Hepatocyte (in vitro differentiated cells): ENCODE measurements at regions not wholly inside any gene's neighbourhood (a gene's known extent, or its start where the extent isn't known, plus 50 kb on each side); places are given as distances from the start of the nearest gene placed in this dataset.

Experiments used
- CTCF ChIP-seq: fragments of 200-600 bp; sonication (generic); IDR thresholded peaks from 2 replicates; pipeline ENCODE4 v1.5.1; 2016; ENCODE audit warnings: antibody characterized with exemption, mild to moderate bottlenecking; ENCODE audit not compliant: poor library complexity
- EZH2 ChIP-seq: fragments of 200-600 bp; sonication (generic); IDR thresholded peaks from 2 replicates; pipeline ENCODE4 v1.6.1; 2016; ENCODE audit warnings: antibody characterized with exemption, mild to moderate bottlenecking, borderline replicate concordance

GRCh38 chr15:39157882-39158281 is 423.0 kb upstream of the THBS1 start:
- no peak for TF ChIP-seq CTCF
- TF ChIP-seq EZH2, result no peak
